ENCODE measurements at regions not wholly inside any gene's neighbourhood (a gene's known extent, or its start where the extent isn't known, plus 50 kb on each side); places are given as distances from the start of the nearest gene placed in this dataset.

DNA sequence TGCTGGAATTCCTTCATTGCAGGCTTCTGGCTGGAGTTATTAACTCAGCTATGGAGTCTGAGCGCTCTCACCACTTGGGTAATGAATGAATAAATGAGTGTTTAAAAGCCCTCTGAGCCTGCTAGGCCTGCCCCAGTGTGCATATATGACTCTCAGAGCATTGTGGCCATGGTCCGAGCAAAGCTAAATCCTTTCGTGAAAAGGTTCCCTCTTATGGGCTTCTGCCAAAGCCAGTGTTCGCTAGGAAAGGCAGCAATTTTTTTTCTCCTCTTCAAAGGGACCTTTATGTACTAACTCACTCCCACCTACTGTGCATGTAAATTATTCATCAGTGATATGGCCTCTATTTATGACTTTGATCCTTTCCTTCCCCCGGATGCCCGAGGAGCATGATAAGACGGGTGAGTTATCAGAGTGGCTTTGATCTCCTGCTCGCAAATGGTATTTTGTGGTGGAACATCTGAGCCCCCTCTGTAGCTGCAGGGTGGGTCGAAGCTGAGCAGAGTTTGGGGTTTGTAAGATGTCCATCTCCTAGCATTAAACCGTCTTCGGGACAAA is 88.6 kb downstream of the LINC00237 start:
- ATAC-seq (replicated peaks), result no peak

DNA sequence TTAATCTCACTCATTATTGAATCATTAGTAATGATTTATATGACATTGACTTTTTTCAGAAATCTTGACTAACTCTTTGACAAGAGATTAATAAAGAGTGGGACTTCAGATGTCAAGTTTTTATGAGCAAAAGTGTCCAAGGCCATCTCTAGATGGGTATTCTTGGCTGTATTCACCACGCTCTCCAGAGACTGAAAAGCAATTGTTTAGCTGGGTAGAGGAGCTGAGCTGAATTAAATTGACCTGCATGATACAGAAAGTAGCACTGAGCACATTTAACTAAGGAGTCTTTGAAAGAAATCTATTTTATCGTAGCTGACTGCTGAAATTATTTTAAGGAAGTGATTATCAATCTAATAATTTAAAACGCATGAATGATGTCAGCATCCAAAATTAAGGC is 89.4 kb downstream of the LINC00237 start:
- Mint-ChIP-seq H3K27ac (no peak overlapping the region), H3K27me3 (peaks cover 64 to 87% of the 10 kb centered on the region in 2 donors), H3K4me1 (ENCODE audit: low read depth in 2 of 2) (no peaks in the 10 kb centered on the region), H3K4me3 (no peak overlapping the region), H3K9me3 (no peaks in the 10 kb centered on the region), H3K36me3 (ENCODE audit: insufficient read depth) (no peaks in the 10 kb centered on the region)
- no peak for ATAC-seq (replicated peaks)
- DNase-seq, result no peak

More for the DNA sequence above, 88.6 kb downstream of the LINC00237 start:
- no peak overlapping the region for H3K27ac Mint-ChIP-seq
- H3K4me1 Mint-ChIP-seq (ENCODE audit: low read depth in 2 of 2), result no peaks in the 10 kb centered on the region
- H3K9me3 Mint-ChIP-seq, result no peaks in the 10 kb centered on the region
- H3K4me3 Mint-ChIP-seq, result no peak overlapping the region
- H3K27me3 Mint-ChIP-seq, result peaks cover 55 to 79% of the 10 kb centered on the region in 2 donors
- DNase-seq, result no peak
- H3K36me3 Mint-ChIP-seq (ENCODE audit: insufficient read depth), result no peaks in the 10 kb centered on the region

DNA sequence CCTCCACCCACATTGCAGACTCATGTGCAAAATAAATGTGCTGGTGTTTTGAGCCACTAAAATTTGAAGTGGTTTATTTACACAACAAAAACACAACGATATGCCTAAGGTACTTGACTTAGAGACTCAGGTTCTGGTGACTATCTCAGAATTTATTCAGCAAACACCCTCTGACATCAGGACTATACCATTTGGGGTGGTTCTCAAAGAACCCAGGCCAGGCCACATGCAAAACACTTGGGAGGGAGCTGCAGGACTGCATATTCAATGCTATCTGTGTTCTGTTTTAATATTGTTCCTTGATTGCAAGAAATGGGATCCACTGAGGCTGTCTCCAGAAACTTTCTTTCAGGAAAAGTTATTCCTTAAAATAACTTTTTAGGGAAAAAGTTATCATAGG is 91.6 kb downstream of the LINC00237 start:
- Mint-ChIP-seq H3K27ac (no peak overlapping the region), H3K4me3 (no peak overlapping the region), H3K4me1 (ENCODE audit: low read depth in 2 of 2) (no peaks in the 10 kb centered on the region), H3K27me3 (peaks cover 47 to 72% of the 10 kb centered on the region in 2 donors), H3K36me3 (ENCODE audit: insufficient read depth) (no peaks in the 10 kb centered on the region), H3K9me3 (no peaks in the 10 kb centered on the region)
- no peak for ATAC-seq (replicated peaks)
- DNase-seq, result no peak

DNA sequence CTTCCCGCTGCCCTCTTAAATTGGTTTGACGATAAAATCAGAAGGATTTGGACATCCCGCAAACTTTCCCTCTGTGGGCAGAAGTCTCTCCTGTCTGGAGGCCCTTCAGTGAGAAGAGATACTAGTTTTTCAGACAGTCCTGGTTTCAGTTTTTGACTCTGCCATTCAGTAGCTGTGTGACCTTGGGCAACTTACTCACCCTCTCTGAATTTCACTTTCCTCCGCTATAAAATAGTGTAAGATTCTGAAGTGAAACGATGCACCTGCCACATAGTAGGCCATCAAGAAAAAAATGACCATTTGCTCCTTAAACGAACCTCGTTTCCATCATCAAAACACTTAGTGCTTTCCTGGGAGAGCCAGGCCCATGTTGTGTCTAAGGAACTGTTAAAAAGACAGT is 97.2 kb downstream of the LINC00237 start:
- no peak overlapping the region for H3K27ac Mint-ChIP-seq
- DNase-seq, result no peak

DNA sequence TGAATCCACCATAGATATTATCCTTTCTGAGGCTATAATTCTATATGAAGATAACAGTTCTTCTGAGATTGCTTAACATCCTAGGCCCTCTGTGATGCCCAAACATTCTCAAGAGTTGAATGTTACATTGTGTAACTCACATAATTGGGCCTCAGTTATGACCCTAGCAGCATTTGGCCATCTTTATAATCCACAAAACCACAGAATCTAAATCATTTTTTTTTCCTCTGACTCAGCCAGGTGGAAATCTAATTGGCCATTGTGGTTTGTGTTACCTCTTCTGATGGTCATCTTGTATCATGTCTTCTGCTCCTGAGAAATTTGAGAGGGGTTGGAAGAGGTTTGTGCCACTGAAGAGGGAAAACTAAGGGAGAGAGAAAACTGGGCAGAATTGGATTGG is 99.5 kb downstream of the LINC00237 start:
- ATAC-seq (replicated peaks) (no peak), DNase-seq (no peak)
- H3K36me3 Mint-ChIP-seq (ENCODE audit: insufficient read depth), result no peaks in the 10 kb centered on the region
- no peaks in the 10 kb centered on the region for H3K4me1 Mint-ChIP-seq (ENCODE audit: low read depth in 2 of 2)
- H3K27me3 Mint-ChIP-seq, result peaks cover 28 to 43% of the 10 kb centered on the region in 2 donors
- H3K27ac Mint-ChIP-seq, result no peak overlapping the region
- no peak overlapping the region for H3K4me3 Mint-ChIP-seq
- H3K9me3 Mint-ChIP-seq, result no peaks in the 10 kb centered on the region

More for the DNA sequence above, 97.2 kb downstream of the LINC00237 start:
- no peaks in the 10 kb centered on the region for H3K9me3 Mint-ChIP-seq
- ATAC-seq (replicated peaks), result no peak
- H3K36me3 Mint-ChIP-seq (ENCODE audit: insufficient read depth), result no peaks in the 10 kb centered on the region
- no peaks in the 10 kb centered on the region for H3K4me1 Mint-ChIP-seq (ENCODE audit: low read depth in 2 of 2)
- H3K4me3 Mint-ChIP-seq, result no peak overlapping the region
- peaks cover 29 to 56% of the 10 kb centered on the region in 2 donors for H3K27me3 Mint-ChIP-seq

DNA sequence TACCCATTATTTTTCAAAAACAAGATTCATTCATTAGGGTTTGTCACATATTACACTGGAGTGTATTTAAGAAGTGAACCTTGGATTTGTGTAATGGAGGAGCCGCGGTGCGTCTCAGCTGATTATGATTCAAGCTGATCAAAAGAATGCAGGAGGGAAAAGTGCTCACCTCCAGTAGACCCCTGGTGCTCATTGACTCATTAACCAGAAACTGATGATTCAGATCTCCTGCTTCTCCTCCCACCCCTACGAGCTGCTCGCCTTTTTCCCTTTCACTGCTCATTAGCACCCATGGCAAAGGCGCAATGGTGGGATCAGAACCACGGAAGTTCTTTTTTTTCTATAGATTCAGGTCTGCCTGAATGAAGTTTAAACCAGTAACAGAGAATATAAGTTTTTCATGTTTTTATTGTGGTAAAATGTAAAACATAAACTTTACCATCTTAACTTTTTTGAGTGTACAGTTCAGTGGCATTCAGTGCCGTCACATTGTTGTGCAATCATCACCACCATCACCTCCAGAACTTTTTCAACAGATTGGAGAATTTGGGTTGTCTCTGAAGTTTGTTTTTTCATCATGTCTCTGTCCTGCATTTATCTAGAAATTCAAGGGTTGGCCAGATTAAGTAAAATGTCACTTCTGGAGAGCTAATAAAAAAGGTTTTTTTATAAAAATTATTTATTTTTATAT is 101.6 kb downstream of the LINC00237 start:
- no peaks in the 10 kb centered on the region for H3K36me3 Mint-ChIP-seq (ENCODE audit: insufficient read depth)
- no peak for DNase-seq
- H3K27ac Mint-ChIP-seq, result no peak overlapping the region
- no peak for ATAC-seq (replicated peaks)
- H3K4me1 Mint-ChIP-seq (ENCODE audit: low read depth in 2 of 2), result no peaks in the 10 kb centered on the region
- H3K4me3 Mint-ChIP-seq, result no peak overlapping the region
- peaks cover 36 to 37% of the 10 kb centered on the region in 2 donors for H3K27me3 Mint-ChIP-seq
- H3K9me3 Mint-ChIP-seq, result no peaks in the 10 kb centered on the region

DNA sequence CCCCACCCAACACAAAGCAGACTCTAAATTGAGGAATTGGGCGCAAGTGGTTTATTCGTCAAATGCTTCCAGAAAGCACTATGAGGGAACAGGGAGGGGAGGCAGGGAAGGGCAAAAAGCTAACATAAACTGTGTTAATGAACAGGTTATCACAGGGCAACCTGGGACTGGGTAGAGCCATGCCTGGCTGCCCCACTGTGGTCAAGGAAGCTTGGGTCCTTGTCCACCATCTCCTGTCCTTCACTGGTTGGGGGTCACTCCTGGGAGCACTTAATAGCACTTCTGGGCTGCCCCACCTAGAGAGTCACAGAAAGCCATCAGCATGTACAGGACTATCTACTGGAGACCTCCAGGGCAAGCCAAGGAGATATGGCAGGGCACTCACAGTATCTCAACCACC is 102.3 kb downstream of the LINC00237 start:
- Mint-ChIP-seq H3K4me1 (ENCODE audit: low read depth in 2 of 2) (no peaks in the 10 kb centered on the region), H3K27ac (no peak overlapping the region), H3K4me3 (no peak overlapping the region), H3K36me3 (ENCODE audit: insufficient read depth) (no peaks in the 10 kb centered on the region), H3K27me3 (peaks cover 36% of the 10 kb centered on the region in 2 donors), H3K9me3 (no peaks in the 10 kb centered on the region)
- DNase-seq (no peak), ATAC-seq (replicated peaks) (no peak)

DNA sequence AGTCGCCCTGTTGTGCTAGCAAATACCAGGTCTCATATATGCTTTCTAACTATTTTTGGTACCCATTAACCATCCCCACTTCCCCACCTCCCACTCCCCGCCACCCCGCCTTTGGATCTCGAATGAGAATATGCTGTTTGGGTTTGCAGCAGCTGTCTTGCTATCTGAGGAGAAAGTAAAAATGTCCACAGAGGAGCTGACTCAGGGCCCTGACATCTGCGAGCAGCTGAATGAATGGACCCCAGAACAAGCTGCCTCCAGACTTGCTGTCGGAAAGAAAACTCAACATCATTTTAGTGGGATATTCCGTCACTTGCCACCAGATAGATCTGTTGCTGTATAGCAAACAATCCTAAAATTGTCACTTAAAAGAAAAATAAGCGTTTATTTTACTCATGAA is 103.7 kb downstream of the LINC00237 start:
- H3K36me3 Mint-ChIP-seq (ENCODE audit: insufficient read depth), result no peaks in the 10 kb centered on the region
- no peaks in the 10 kb centered on the region for H3K4me1 Mint-ChIP-seq (ENCODE audit: low read depth in 2 of 2)
- no peak for ATAC-seq (replicated peaks)
- DNase-seq, result no peak
- H3K9me3 Mint-ChIP-seq, result no peaks in the 10 kb centered on the region
- H3K27ac Mint-ChIP-seq, result no peak overlapping the region
- H3K4me3 Mint-ChIP-seq, result no peak overlapping the region
- peaks cover 33 to 34% of the 10 kb centered on the region in 2 donors for H3K27me3 Mint-ChIP-seq

DNA sequence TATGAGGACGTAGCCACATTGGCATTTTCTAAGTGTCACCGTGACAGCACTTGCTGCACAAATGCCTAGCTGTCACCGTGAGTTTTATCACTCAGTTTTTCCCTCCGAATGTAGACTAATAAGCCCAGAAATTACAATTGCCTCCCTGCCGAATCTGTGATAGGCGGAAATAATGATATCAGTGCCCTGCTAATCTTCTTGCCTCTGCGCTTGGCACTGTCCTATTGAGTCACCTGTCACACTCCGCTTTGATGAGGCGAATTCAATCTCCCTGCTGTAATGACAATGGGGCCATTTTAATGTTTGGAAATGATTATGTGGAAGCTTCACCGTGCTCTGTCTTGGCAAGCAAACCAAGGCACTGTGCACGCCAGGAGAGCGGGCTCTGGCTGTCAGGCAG is 112.8 kb downstream of the LINC00237 start:
- no peak overlapping the region for H3K4me3 Mint-ChIP-seq
- no peak for DNase-seq
- ATAC-seq (replicated peaks), result no peak
- H3K4me1 Mint-ChIP-seq (ENCODE audit: low read depth in 2 of 2), result no peaks in the 10 kb centered on the region
- no peak overlapping the region for H3K27ac Mint-ChIP-seq
- no peaks in the 10 kb centered on the region for H3K9me3 Mint-ChIP-seq
- no peaks in the 10 kb centered on the region for H3K36me3 Mint-ChIP-seq (ENCODE audit: insufficient read depth)
- H3K27me3 Mint-ChIP-seq, result peaks cover 45 to 57% of the 10 kb centered on the region in 2 donors

DNA sequence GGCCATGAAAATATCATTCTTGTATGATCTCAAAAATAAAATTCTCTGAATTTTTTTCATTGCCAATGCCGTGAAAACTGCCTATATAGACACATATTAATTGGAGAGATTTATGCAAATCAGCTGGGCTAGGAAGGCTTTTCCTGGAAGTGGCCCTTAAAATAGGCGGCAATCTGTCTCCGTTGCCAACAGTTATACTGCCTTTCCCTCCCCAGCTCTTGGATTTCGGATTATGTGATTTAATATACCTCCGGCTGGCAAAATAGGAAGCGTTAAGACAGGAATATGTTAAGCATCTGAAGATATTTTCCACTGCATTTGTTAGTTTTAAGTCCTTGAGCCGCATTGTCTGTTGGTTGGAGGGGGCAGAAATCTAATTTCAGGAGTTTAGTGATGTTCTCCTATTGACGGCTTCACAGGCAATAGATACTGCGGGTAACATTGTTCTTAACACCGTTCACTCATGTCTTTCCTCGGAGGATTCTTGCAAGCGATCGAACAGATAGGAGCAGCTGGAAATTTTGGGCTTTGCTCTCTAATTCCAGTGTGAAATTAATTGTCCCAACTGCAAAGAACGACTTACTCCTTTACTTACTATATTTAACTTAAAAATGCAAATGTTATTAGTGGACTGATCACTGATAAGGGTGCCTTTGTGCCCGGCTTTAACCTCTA is 113.3 kb downstream of the LINC00237 start:
- Mint-ChIP-seq H3K27me3 (peaks cover 45 to 56% of the 10 kb centered on the region in 2 donors), H3K27ac (no peak overlapping the region), H3K9me3 (no peaks in the 10 kb centered on the region), H3K36me3 (ENCODE audit: insufficient read depth) (no peaks in the 10 kb centered on the region), H3K4me1 (ENCODE audit: low read depth in 2 of 2) (no peaks in the 10 kb centered on the region), H3K4me3 (no peak overlapping the region)
- DNase-seq (no peak), ATAC-seq (replicated peaks) (no peak)

DNA sequence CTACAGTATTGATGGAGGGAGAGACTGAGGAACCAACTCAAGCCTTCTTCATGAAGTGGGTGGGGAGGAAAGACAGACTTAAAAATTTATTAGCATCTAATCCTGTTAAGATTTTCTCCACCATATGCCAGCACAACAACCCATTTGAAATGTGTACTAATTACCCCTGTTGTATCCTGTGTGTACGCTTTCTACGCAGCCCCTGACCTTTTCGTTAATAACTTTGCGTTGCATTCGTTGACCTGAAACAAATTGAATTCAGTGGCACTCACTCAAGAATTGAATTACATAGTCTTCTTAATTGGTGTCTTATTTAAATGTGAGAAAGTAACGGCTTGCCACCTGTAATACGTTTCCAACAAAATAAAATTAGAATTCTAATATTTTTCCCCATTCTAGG is 113.9 kb downstream of the LINC00237 start:
- Mint-ChIP-seq H3K4me1 (ENCODE audit: low read depth in 2 of 2) (no peaks in the 10 kb centered on the region), H3K4me3 (no peak overlapping the region), H3K36me3 (ENCODE audit: insufficient read depth) (no peaks in the 10 kb centered on the region), H3K27ac (no peak overlapping the region), H3K9me3 (no peaks in the 10 kb centered on the region), H3K27me3 (peaks cover 41 to 51% of the 10 kb centered on the region in 2 donors)
- ATAC-seq (replicated peaks) (no peak), DNase-seq (no peak)

DNA sequence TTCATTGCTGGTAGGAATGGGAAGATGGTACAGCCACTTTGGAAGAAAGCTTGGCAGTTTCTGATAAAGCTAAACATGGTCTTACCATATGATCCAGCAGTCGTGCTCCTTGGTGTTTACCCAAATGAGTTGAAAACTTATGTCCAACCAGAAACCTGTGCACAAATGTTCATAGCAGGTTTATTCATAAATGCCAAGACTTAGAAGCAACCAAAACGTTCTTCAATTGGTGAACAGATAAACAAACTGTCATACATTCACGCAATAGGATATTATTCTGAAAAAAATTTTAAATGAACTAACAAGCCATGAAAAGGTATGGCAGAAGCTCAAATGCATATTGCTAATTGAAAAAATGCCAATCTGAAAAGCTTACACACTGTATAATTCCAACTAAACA is 117.1 kb downstream of the LINC00237 start:
- ATAC-seq (replicated peaks) (no peak), DNase-seq (no peak)
- Mint-ChIP-seq H3K36me3 (ENCODE audit: insufficient read depth) (no peaks in the 10 kb centered on the region), H3K27ac (no peak overlapping the region), H3K4me1 (ENCODE audit: low read depth in 2 of 2) (no peaks in the 10 kb centered on the region), H3K4me3 (no peak overlapping the region), H3K27me3 (peaks cover 38 to 49% of the 10 kb centered on the region in 2 donors), H3K9me3 (no peaks in the 10 kb centered on the region)

DNA sequence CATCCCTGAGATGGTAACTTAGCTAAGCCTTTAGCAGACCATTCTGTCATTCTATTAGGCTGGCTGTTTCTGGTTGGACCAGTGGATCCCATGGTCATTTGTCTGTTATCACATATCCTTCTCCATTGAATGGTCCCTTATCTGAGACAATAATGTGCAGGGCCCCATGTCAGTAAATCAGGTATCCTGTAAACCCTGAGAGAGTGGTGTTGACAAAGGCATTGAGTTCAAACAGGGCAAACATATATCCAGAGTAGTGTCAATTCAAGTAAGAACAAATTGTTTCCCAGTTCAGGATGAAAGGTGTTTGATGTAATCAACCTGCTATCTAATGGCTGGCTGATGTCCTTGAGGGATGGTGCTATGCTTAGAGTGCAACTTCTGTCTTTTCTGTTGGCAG is 126.2 kb downstream of the LINC00237 start:
- H3K27ac Mint-ChIP-seq, result no peak overlapping the region
- H3K4me3 Mint-ChIP-seq, result no peak overlapping the region
- peaks cover 43% of the 10 kb centered on the region in 2 donors for H3K27me3 Mint-ChIP-seq
- ATAC-seq (replicated peaks), result no peak
- no peaks in the 10 kb centered on the region for H3K4me1 Mint-ChIP-seq (ENCODE audit: low read depth in 2 of 2)
- no peak for DNase-seq
- H3K9me3 Mint-ChIP-seq, result peaks cover 0 to 6% of the 10 kb centered on the region in 2 donors
- no peaks in the 10 kb centered on the region for H3K36me3 Mint-ChIP-seq (ENCODE audit: insufficient read depth)

DNA sequence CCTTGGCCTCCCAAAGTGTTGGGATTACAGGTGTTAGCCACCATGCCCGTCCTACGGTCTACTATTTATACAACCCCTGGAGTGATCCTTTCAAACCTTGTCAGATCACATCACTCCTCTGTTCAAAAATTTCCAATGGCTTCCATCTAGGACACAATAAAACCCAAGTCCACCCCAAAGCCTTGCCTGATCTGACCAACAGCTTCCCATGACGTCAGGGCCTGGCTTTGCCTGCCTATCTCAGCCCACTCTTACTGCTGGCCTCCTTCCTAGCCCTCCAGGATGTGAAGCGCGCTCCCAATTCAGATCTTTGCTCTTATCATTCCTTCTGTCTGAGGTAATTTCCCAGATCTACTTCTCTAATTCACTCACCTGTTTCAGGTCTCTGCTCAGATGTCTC is 128.4 kb downstream of the LINC00237 start:
- no peak overlapping the region for H3K4me3 Mint-ChIP-seq
- no peak for DNase-seq
- peaks cover 0 to 6% of the 10 kb centered on the region in 2 donors for H3K9me3 Mint-ChIP-seq
- H3K4me1 Mint-ChIP-seq (ENCODE audit: low read depth in 2 of 2), result no peaks in the 10 kb centered on the region
- H3K27me3 Mint-ChIP-seq, result peaks cover 39 to 49% of the 10 kb centered on the region in 2 donors
- no peaks in the 10 kb centered on the region for H3K36me3 Mint-ChIP-seq (ENCODE audit: insufficient read depth)
- ATAC-seq (replicated peaks), result no peak
- no peak overlapping the region for H3K27ac Mint-ChIP-seq

Data from effector memory CD8-positive, alpha-beta T cell (primary cell).